GM12878 (cell line): ENCODE measurements at regions not wholly inside any gene's neighbourhood (a gene's known extent, or its start where the extent isn't known, plus 50 kb on each side); places are given as distances from the start of the nearest gene placed in this dataset.

Experiments used
- ATAC-seq: fragments of 200-7000 bp; cut with Tn5 transposase; 3 replicates; pipeline ENCODE4 v1.9.1; 2020; ENCODE audit warnings: mild to moderate bottlenecking, moderate library complexity
- BruUV-seq: library from RNA; stranded (reverse); fragments of 400-500 nt; replicated peaks from 2 replicates; lab custom pipeline; 2021; lab: Mats Ljungman, UMichigan
- CTCF ChIA-PET: fragments of 300-600 bp; sonication (Branson Sonifier 250); formaldehyde crosslinking; extraction: SDS; loops from one replicate; lab custom pipeline; 2021; ENCODE audit warnings: inconsistent platforms; lab: Yijun Ruan, JAX
- POLR2A ChIA-PET: fragments of 350-600 bp; formaldehyde crosslinking; extraction: SDS; loops from one replicate; lab custom pipeline; 2021; ENCODE audit warnings: inconsistent platforms; lab: Charles Lee
- RAD21 ChIA-PET: fragments of 300-600 bp; sonication (Branson Sonifier 250); formaldehyde crosslinking; loops from one replicate; lab custom pipeline; 2023; ENCODE audit warnings: antibody characterized with exemption; ENCODE audit not compliant: unreplicated experiment; lab: Charles Lee
- SMC1A ChIA-PET: fragments of 300-600 bp; sonication (Branson Sonifier 250); formaldehyde crosslinking; loops from one replicate; lab custom pipeline; 2023; ENCODE audit not compliant: unreplicated experiment, uncharacterized antibody; lab: Charles Lee
- DNase-seq: peaks from one replicate; pipeline ENCODE4 v3.0.0-alpha.2; 2011; ENCODE audit warnings: low read depth, low spot score
- FAIRE-seq: peaks from 3 replicates; lab custom pipeline; 2011; peaks lifted over from hg19 to GRCh38; lab: Jason Lieb, UNC
- H2AFZ ChIP-seq: 2 replicates; pipeline ENCODE4 v1.6.0; 2011; ENCODE audit warnings: low read depth, low read length, control low read depth; ENCODE audit not compliant: control insufficient read depth
- H3K27ac ChIP-seq: 2 replicates; pipeline ENCODE4 v1.5.1; 2011; ENCODE audit warnings: control low read depth; ENCODE audit not compliant: control insufficient read depth, insufficient read depth
- H3K27me3 ChIP-seq, 2 experiments: replicated peaks in 1 of 2; 2 replicates each; pipeline versions ENCODE4 v1.6.0 to v1.6.1; 2011; ENCODE audit warnings: low read length in 1 of 2; ENCODE audit not compliant: control insufficient read depth in 2 of 2, insufficient read depth in 2 of 2
- H3K36me3 ChIP-seq, 2 experiments: 2 replicates each; pipeline ENCODE4 v1.5.1; 2011; ENCODE audit warnings: low read length in 1 of 2; ENCODE audit not compliant: control insufficient read depth in 2 of 2, insufficient read depth in 2 of 2
- H3K4me1 ChIP-seq: 2 replicates; pipeline ENCODE4 v1.6.1; 2011; ENCODE audit warnings: mild to moderate bottlenecking, low read length, moderate library complexity, mixed read lengths; ENCODE audit not compliant: control insufficient read depth, insufficient read depth
- H3K4me2 ChIP-seq: 2 replicates; pipeline ENCODE4 v1.6.0; 2011; ENCODE audit warnings: control low read depth; ENCODE audit not compliant: control insufficient read depth, insufficient read depth
- H3K4me3 ChIP-seq: fragments of 200-600 bp; sonication (generic); 2 replicates; pipeline ENCODE4 v1.5.1; 2016
- H3K79me2 ChIP-seq: 2 replicates; pipeline ENCODE4 v1.6.0; 2011; ENCODE audit warnings: low read length; ENCODE audit not compliant: control insufficient read depth, insufficient read depth
- H3K9ac ChIP-seq: 2 replicates; pipeline ENCODE4 v1.8.0; 2011; ENCODE audit warnings: low read length, control low read depth, mixed read lengths; ENCODE audit not compliant: control insufficient read depth, insufficient read depth
- H3K9me3 ChIP-seq: replicated peaks from 3 replicates; pipeline ENCODE4 v1.5.1; 2011; ENCODE audit warnings: mild to moderate bottlenecking, low read length; ENCODE audit not compliant: control insufficient read depth, insufficient read depth
- H4K20me1 ChIP-seq: 2 replicates; pipeline ENCODE4 v1.6.0; 2011; ENCODE audit not compliant: control insufficient read depth, insufficient read depth
- BHLHE40 ChIP-seq, 2 experiments: fragments of 450-650 bp in 1 of 2; IDR thresholded peaks; 2 replicates each; pipeline ENCODE4 v1.6.1; 2011 to 2017; ENCODE audit warnings: low read depth in 2 of 2, borderline replicate concordance in 1 of 2, improper control_type of control experiment in 1 of 2, low read length in 1 of 2, mild to moderate bottlenecking in 1 of 2
- E4F1 ChIP-seq: fragments of 450-650 bp; IDR thresholded peaks from 2 replicates; pipeline ENCODE4 v1.6.1; 2018; ENCODE audit warnings: borderline replicate concordance, mild to moderate bottlenecking; ENCODE audit not compliant: partially characterized antibody
- GATAD2B ChIP-seq: fragments of 450-650 bp; conservative IDR thresholded peaks from 2 replicates; pipeline ENCODE4 v1.6.1; 2017; ENCODE audit warnings: low read depth, mild to moderate bottlenecking, moderate library complexity
- KDM1A ChIP-seq: fragments of 200-600 bp; sonication (generic); IDR thresholded peaks from 2 replicates; pipeline ENCODE4 v1.6.1; 2016; ENCODE audit warnings: borderline replicate concordance
- MLLT1 ChIP-seq: fragments of 450-650 bp; IDR thresholded peaks from 2 replicates; pipeline ENCODE4 v1.6.1; 2016; ENCODE audit warnings: mild to moderate bottlenecking
- MTA3 ChIP-seq: IDR thresholded peaks from 2 replicates; pipeline ENCODE4 v1.6.1; 2012; ENCODE audit warnings: low read length, inconsistent platforms, borderline replicate concordance
- SMC3 ChIP-seq: IDR thresholded peaks from 2 replicates; pipeline ENCODE4 v1.6.1; 2011; ENCODE audit warnings: low read length, improper control_type of control experiment, borderline replicate concordance
- ZNF274 ChIP-seq: IDR thresholded peaks from one replicate; pipeline ENCODE4 v1.8.0; 2011; ENCODE audit not compliant: insufficient read length, insufficient read depth
- ZSCAN29 ChIP-seq: fragments of 450-650 bp; IDR thresholded peaks from 2 replicates; pipeline ENCODE4 v1.6.1; 2017; ENCODE audit warnings: mild to moderate bottlenecking, moderate library complexity
- WGBS: methylation state at CpG from one replicate; pipeline ENCODE4 v1.1.6; 2016; ENCODE audit warnings: low lambda C conversion rate; ENCODE audit not compliant: insufficient replicate concordance, insufficient coverage; ENCODE audit errors: missing lambda C conversion rate; 5-methylcytosine and 5-hydroxymethylcytosine counted together
- in situ Hi-C: fragments of 300-500 bp; cut with MboI; formaldehyde crosslinking; loops from 9 replicates; pipeline ENCODE4 v1.14.3; 2018; ENCODE audit warnings: mixed read lengths
- intact Hi-C: fragments of 100-400 bp; cut with micrococcal nuclease; formaldehyde crosslinking; loops from one replicate; pipeline ENCODE4 v1.14.2; 2022; ENCODE audit not compliant: unreplicated experiment

- no peak for TF ChIP-seq MTA3
- no peak for TF ChIP-seq ZNF274
- TF ChIP-seq MLLT1: no peak
- TF ChIP-seq SMC3: no peak
- TF ChIP-seq, all 136 proteins: peak for 0
These were observed 67.7 kb upstream of the HMX1 start (continued) for GRCh38 chr4:8939160-8939839.

DNA sequence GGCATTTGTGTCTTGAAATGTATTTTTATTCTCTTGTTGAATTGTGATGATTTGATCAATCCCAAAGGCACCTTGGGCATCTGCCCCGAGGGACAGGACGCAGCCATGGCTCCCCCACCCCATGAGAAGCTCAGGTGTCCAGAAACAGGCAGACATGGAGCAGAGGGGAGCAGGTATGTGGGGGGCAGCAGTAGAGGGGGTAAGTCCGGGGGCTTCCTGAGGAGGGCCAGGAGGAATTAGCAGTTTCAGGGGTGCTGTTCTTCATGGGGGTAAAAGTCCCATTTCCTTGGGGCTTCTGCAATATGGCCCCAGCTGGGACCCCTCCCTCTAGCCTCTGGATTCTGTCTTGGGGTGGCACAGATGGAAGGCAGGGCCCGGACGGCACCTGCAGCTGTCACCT lies 67.0 kb upstream of the HMX1 start:
- H3K9ac ChIP-seq: no peak overlapping the region
- CTCF ChIA-PET: no interaction called here
- in situ Hi-C loops: no loop called here

More for the DNA sequence above, 67.0 kb upstream of the HMX1 start:
- WGBS: 14% methylated on average over 4 of the region's 5 CpGs
- Histone ChIP-seq H3K9me3 (no peaks in the 10 kb centered on the region), H2AFZ (no peak overlapping the region), H3K79me2 (no peaks in the 10 kb centered on the region), H3K4me3 (no peak overlapping the region), H3K36me3 (no peaks in the 10 kb centered on the region), H3K4me1 (no peaks in the 10 kb centered on the region), H3K4me2 (no peak overlapping the region), H4K20me1 (no peaks in the 10 kb centered on the region), H3K27me3 (no peaks in the 10 kb centered on the region), H3K27ac (no peak overlapping the region)
- no TSS peak for BruUV-seq
- no peak for TF ChIP-seq BHLHE40 (IDR thresholded peaks at IDR 0.05; ENCODE audit: borderline replicate concordance in 1 of 2, low read depth in 2 of 2, low read length in 1 of 2)
- TF ChIP-seq KDM1A: no peak
- no peak for TF ChIP-seq E4F1
- no peak for TF ChIP-seq ZSCAN29
- TF ChIP-seq GATAD2B: no peak
- ChIA-PET POLR2A (no interaction called here), RAD21 (no interaction called here), SMC1A (no interaction called here)
- no peak for ATAC-seq
- no peak for DNase-seq
- FAIRE-seq: no peak
- intact Hi-C loops: no loop called here
